ENCODE measurements at regions not wholly inside any gene's neighbourhood (a gene's known extent, or its start where the extent isn't known, plus 50 kb on each side); places are given as distances from the start of the nearest gene placed in this dataset.

- no peak for TF ChIP-seq CTCF (IDR thresholded peaks at IDR 0.05)
- TF ChIP-seq ZFX (IDR thresholded peaks at IDR 0.05; ENCODE audit: borderline replicate concordance), result no peak
Observed at GRCh38 chr2:149657401-149658040, 69.9 kb upstream of the MMADHC start.

GRCh38 chr2:149656996-149657395, 69.4 kb upstream of the MMADHC start:
- TF ChIP-seq ZFX (IDR thresholded peaks at IDR 0.05; ENCODE audit: borderline replicate concordance) (no peak), CTCF (IDR thresholded peaks at IDR 0.05) (no peak)
- H3K27ac ChIP-seq, result no peak overlapping the region

More at GRCh38 chr2:149657401-149658040, 69.9 kb upstream of the MMADHC start:
- H3K27ac ChIP-seq, result no peak overlapping the region

- H3K27ac ChIP-seq, result no peak overlapping the region
- TF ChIP-seq CTCF (IDR thresholded peaks at IDR 0.05) (no peak), ZFX (IDR thresholded peaks at IDR 0.05; ENCODE audit: borderline replicate concordance) (no peak)
Observed at GRCh38 chr2:149653831-149654445, 66.4 kb upstream of the MMADHC start.

- H3K27ac ChIP-seq, result no peak overlapping the region
- TF ChIP-seq ZFX (IDR thresholded peaks at IDR 0.05; ENCODE audit: borderline replicate concordance) (no peak), CTCF (IDR thresholded peaks at IDR 0.05) (no peak)
Observed at GRCh38 chr2:149652926-149653325, 65.4 kb upstream of the MMADHC start.

- no peak overlapping the region for H3K27ac ChIP-seq
- TF ChIP-seq ZFX (IDR thresholded peaks at IDR 0.05; ENCODE audit: borderline replicate concordance), result no peak
- no peak for TF ChIP-seq CTCF (IDR thresholded peaks at IDR 0.05)
Observed at GRCh38 chr2:149652526-149652925, 65.0 kb upstream of the MMADHC start.

GRCh38 chr2:149651229-149651628, 63.7 kb upstream of the MMADHC start:
- no peak overlapping the region for H3K27ac ChIP-seq
- TF ChIP-seq ZFX (IDR thresholded peaks at IDR 0.05; ENCODE audit: borderline replicate concordance), result no peak

GRCh38 chr2:149650006-149650405, 62.4 kb upstream of the MMADHC start:
- TF ChIP-seq ZFX (IDR thresholded peaks at IDR 0.05; ENCODE audit: borderline replicate concordance) (no peak), CTCF (IDR thresholded peaks at IDR 0.05) (no peak)

More at GRCh38 chr2:149650006-149650405, 62.4 kb upstream of the MMADHC start:
- H3K27ac ChIP-seq, result no peak overlapping the region
